Activated T-helper 1 cell treated with anti-CD3 and anti-CD28 coated beads, Interleukin-12 subunit alpha, Interleukin-12 subunit beta, Interleukin-2, Interleukin-4 antibody, amounts not matched to agents 30 ng/mL and 10 ng/mL and 1 ng/mL, durations not matched to agents 14 hours and 24 hours and 36 hours (primary cell): ENCODE measurements at regions not wholly inside any gene's neighbourhood (a gene's known extent, or its start where the extent isn't known, plus 50 kb on each side); places are given as distances from the start of the nearest gene placed in this dataset.
"Not testable (repeated sequence)": the region's sequence is repeated elsewhere in the genome, so short reads cannot be mapped to it uniquely, and the experiment has no call there.

Experiments used
- DNase-seq: peaks from one replicate; pipeline ENCODE4 v3.0.0; 2021; ENCODE audit warnings: low spot score
- H3K27ac Mint-ChIP-seq: one replicate; pipeline ENCODE4 v1.8.0; 2021; ENCODE audit warnings: mild to moderate bottlenecking, mixed read lengths
- H3K27me3 Mint-ChIP-seq: one replicate; pipeline ENCODE4 v1.8.0; 2022; ENCODE audit warnings: mild to moderate bottlenecking, moderate library complexity, mixed read lengths; ENCODE audit not compliant: insufficient read depth
- H3K36me3 Mint-ChIP-seq: one replicate; pipeline ENCODE4 v1.8.0; 2021; ENCODE audit warnings: low read depth, mixed read lengths
- H3K4me1 Mint-ChIP-seq: one replicate; pipeline ENCODE4 v1.8.0; 2021; ENCODE audit warnings: low read depth, mixed read lengths
- H3K4me3 Mint-ChIP-seq: one replicate; pipeline ENCODE4 v1.8.0; 2021; ENCODE audit warnings: mild to moderate bottlenecking, moderate library complexity, mixed read lengths
- H3K9me3 Mint-ChIP-seq: one replicate; pipeline ENCODE4 v1.8.0; 2021; ENCODE audit warnings: mixed read lengths
- intact Hi-C: fragments of 100-400 bp; cut with micrococcal nuclease; formaldehyde crosslinking; loops from one replicate; pipeline ENCODE4 v1.15.1; 2024

- Mint-ChIP-seq H3K27me3 (peaks cover 3% of the 10 kb centered on the region), H3K36me3 (no peaks in the 10 kb centered on the region), H3K27ac (no peak overlapping the region), H3K4me3 (no peak overlapping the region), H3K9me3 (no peaks in the 10 kb centered on the region), H3K4me1 (no peaks in the 10 kb centered on the region)
- intact Hi-C loops: no loop called here
- DNase-seq: no peak
Measured at GRCh38 chr11:116051494-116051893, 547.3 kb upstream of the CADM1 start.

GRCh38 chr11:116049383-116049782 lies 545.2 kb upstream of the CADM1 start:
- DNase-seq: no peak
- intact Hi-C loops: no loop called here
- Mint-ChIP-seq H3K4me3 (no peak overlapping the region), H3K9me3 (no peaks in the 10 kb centered on the region), H3K27ac (no peak overlapping the region), H3K36me3 (no peaks in the 10 kb centered on the region), H3K27me3 (peaks cover 3% of the 10 kb centered on the region), H3K4me1 (no peaks in the 10 kb centered on the region)

- Mint-ChIP-seq H3K4me3 (no peak overlapping the region), H3K27me3 (no peaks in the 10 kb centered on the region), H3K36me3 (no peaks in the 10 kb centered on the region), H3K9me3 (no peaks in the 10 kb centered on the region), H3K4me1 (no peaks in the 10 kb centered on the region), H3K27ac (no peak overlapping the region)
- intact Hi-C loops: no loop called here
- no peak for DNase-seq
Measured at GRCh38 chr11:116046127-116046526, 541.9 kb upstream of the CADM1 start.

- H3K27me3 Mint-ChIP-seq: no peaks in the 10 kb centered on the region
- no peaks in the 10 kb centered on the region for H3K36me3 Mint-ChIP-seq
- H3K4me3 Mint-ChIP-seq: no peak overlapping the region
- intact Hi-C loops: no loop called here
- H3K4me1 Mint-ChIP-seq: no peaks in the 10 kb centered on the region
- no peak overlapping the region for H3K27ac Mint-ChIP-seq
- DNase-seq: no peak
- H3K9me3 Mint-ChIP-seq: no peaks in the 10 kb centered on the region
Measured at GRCh38 chr11:116044941-116045340, 540.7 kb upstream of the CADM1 start.

GRCh38 chr11:116044520-116044919 lies 540.3 kb upstream of the CADM1 start:
- H3K9me3 Mint-ChIP-seq: no peaks in the 10 kb centered on the region
- no peaks in the 10 kb centered on the region for H3K4me1 Mint-ChIP-seq
- DNase-seq: no peak
- H3K27ac Mint-ChIP-seq: no peak overlapping the region
- no peaks in the 10 kb centered on the region for H3K36me3 Mint-ChIP-seq
- H3K4me3 Mint-ChIP-seq: no peak overlapping the region
- H3K27me3 Mint-ChIP-seq: no peaks in the 10 kb centered on the region
- intact Hi-C loops: no loop called here

GRCh38 chr11:116043857-116044256 lies 539.6 kb upstream of the CADM1 start:
- Mint-ChIP-seq H3K4me1 (no peaks in the 10 kb centered on the region), H3K4me3 (no peak overlapping the region), H3K9me3 (no peaks in the 10 kb centered on the region), H3K36me3 (no peaks in the 10 kb centered on the region), H3K27me3 (no peaks in the 10 kb centered on the region), H3K27ac (no peak overlapping the region)
- intact Hi-C loops: no loop called here
- DNase-seq: no peak

- intact Hi-C loops, H3K27me3 Mint-ChIP-seq: not testable (repeated sequence)
Measured at GRCh38 chr11:116043059-116043458, 538.8 kb upstream of the CADM1 start.

GRCh38 chr11:116042146-116042545 lies 537.9 kb upstream of the CADM1 start:
- no peaks in the 10 kb centered on the region for H3K4me1 Mint-ChIP-seq
- intact Hi-C loops: no loop called here
- H3K4me3 Mint-ChIP-seq: no peak overlapping the region
- H3K27me3 Mint-ChIP-seq: peaks cover 2% of the 10 kb centered on the region
- no peaks in the 10 kb centered on the region for H3K36me3 Mint-ChIP-seq
- no peaks in the 10 kb centered on the region for H3K9me3 Mint-ChIP-seq
- DNase-seq: no peak
- H3K27ac Mint-ChIP-seq: no peak overlapping the region

More at GRCh38 chr11:116043059-116043458, 538.8 kb upstream of the CADM1 start:
- not testable (repeated sequence) for H3K9me3 Mint-ChIP-seq, H3K4me3 Mint-ChIP-seq, H3K4me1 Mint-ChIP-seq, H3K36me3 Mint-ChIP-seq, H3K27ac Mint-ChIP-seq, DNase-seq

GRCh38 chr11:116037861-116038260 lies 533.6 kb upstream of the CADM1 start:
- Mint-ChIP-seq H3K27ac (no peak overlapping the region), H3K9me3 (no peaks in the 10 kb centered on the region), H3K4me3 (no peak overlapping the region), H3K27me3 (peaks cover 2% of the 10 kb centered on the region), H3K36me3 (no peaks in the 10 kb centered on the region), H3K4me1 (no peaks in the 10 kb centered on the region)
- intact Hi-C loops: no loop called here
- DNase-seq: no peak

GRCh38 chr11:116035977-116036376 lies 531.8 kb upstream of the CADM1 start:
- Mint-ChIP-seq H3K27me3 (peaks cover 2% of the 10 kb centered on the region), H3K27ac (no peak overlapping the region), H3K36me3 (no peaks in the 10 kb centered on the region), H3K4me3 (no peak overlapping the region), H3K9me3 (no peaks in the 10 kb centered on the region), H3K4me1 (no peaks in the 10 kb centered on the region)
- intact Hi-C loops: no loop called here
- no peak for DNase-seq

GRCh38 chr11:116033931-116034553 lies 529.8 kb upstream of the CADM1 start:
- Mint-ChIP-seq H3K9me3 (no peaks in the 10 kb centered on the region), H3K4me3 (no peak overlapping the region), H3K4me1 (no peaks in the 10 kb centered on the region), H3K27ac (no peak overlapping the region), H3K27me3 (peaks cover 2% of the 10 kb centered on the region), H3K36me3 (no peaks in the 10 kb centered on the region)
- no peak for DNase-seq
- intact Hi-C loops: no loop called here

- no peak overlapping the region for H3K27ac Mint-ChIP-seq
- no peaks in the 10 kb centered on the region for H3K4me1 Mint-ChIP-seq
- no peaks in the 10 kb centered on the region for H3K36me3 Mint-ChIP-seq
- H3K9me3 Mint-ChIP-seq: no peaks in the 10 kb centered on the region
- no peak overlapping the region for H3K4me3 Mint-ChIP-seq
- intact Hi-C loops: no loop called here
- H3K27me3 Mint-ChIP-seq: no peaks in the 10 kb centered on the region
- DNase-seq: no peak
Measured at GRCh38 chr11:116030697-116031331, 526.6 kb upstream of the CADM1 start.

- H3K27me3 Mint-ChIP-seq, H3K36me3 Mint-ChIP-seq: not testable (repeated sequence)
Measured at GRCh38 chr11:116028506-116028905, 524.3 kb upstream of the CADM1 start.

GRCh38 chr11:115999437-115999836 lies 495.2 kb upstream of the CADM1 start:
- no peak overlapping the region for H3K27ac Mint-ChIP-seq
- intact Hi-C loops: no loop called here
- H3K36me3 Mint-ChIP-seq: no peaks in the 10 kb centered on the region
- no peaks in the 10 kb centered on the region for H3K9me3 Mint-ChIP-seq
- H3K4me1 Mint-ChIP-seq: no peaks in the 10 kb centered on the region
- DNase-seq: no peak
- no peak overlapping the region for H3K4me3 Mint-ChIP-seq
- peaks cover 5% of the 10 kb centered on the region for H3K27me3 Mint-ChIP-seq

More at GRCh38 chr11:116028506-116028905, 524.3 kb upstream of the CADM1 start:
- DNase-seq, H3K9me3 Mint-ChIP-seq, H3K27ac Mint-ChIP-seq, H3K4me3 Mint-ChIP-seq, intact Hi-C loops, H3K4me1 Mint-ChIP-seq: not testable (repeated sequence)
